Keratinocyte (primary cell): ENCODE measurements at regions not wholly inside any gene's neighbourhood (a gene's known extent, or its start where the extent isn't known, plus 50 kb on each side); places are given as distances from the start of the nearest gene placed in this dataset.
"Not testable (repeated sequence)": the region's sequence is repeated elsewhere in the genome, so short reads cannot be mapped to it uniquely, and the experiment has no call there.

Source experiments
- DNase-seq: peaks from one replicate; pipeline ENCODE4 v3.0.0-alpha.2; 2011; ENCODE audit warnings: low read depth, missing footprints, low spot score
- FAIRE-seq: peaks from 2 replicates; lab custom pipeline; 2011; peaks lifted over from hg19 to GRCh38; lab: Jason Lieb, UNC
- H2AFZ ChIP-seq: 2 replicates; pipeline ENCODE4 v1.6.0; 2012; ENCODE audit warnings: low read length, control low read depth, inconsistent platforms; ENCODE audit not compliant: control insufficient read depth
- H3K27ac ChIP-seq: 2 replicates; pipeline ENCODE4 v1.5.1; 2011; ENCODE audit warnings: low read length; ENCODE audit not compliant: control insufficient read depth, insufficient read depth
- H3K27me3 ChIP-seq: 3 replicates; pipeline ENCODE4 v1.6.0; 2011; ENCODE audit warnings: low read length; ENCODE audit not compliant: control insufficient read depth, insufficient read depth; ENCODE audit errors: extremely low read depth
- H3K36me3 ChIP-seq, 2 experiments: 2 replicates in 1 of 2; 3 replicates in 1 of 2; pipeline ENCODE4 v1.5.1; 2011; ENCODE audit warnings: low read length in 2 of 2, mild to moderate bottlenecking in 1 of 2; ENCODE audit not compliant: control insufficient read depth in 2 of 2, insufficient read depth in 2 of 2; ENCODE audit errors: extremely low read depth in 1 of 2
- H3K4me1 ChIP-seq: 3 replicates; pipeline ENCODE4 v1.5.1; 2011; ENCODE audit warnings: low read length; ENCODE audit not compliant: control insufficient read depth, insufficient read depth; ENCODE audit errors: extremely low read depth
- H3K4me2 ChIP-seq: 3 replicates; pipeline ENCODE4 v1.6.0; 2011; ENCODE audit warnings: low read depth, low read length; ENCODE audit not compliant: control insufficient read depth, insufficient read depth; ENCODE audit errors: extremely low read depth
- H3K4me3 ChIP-seq, 3 experiments: fragments of 200-600 bp in 1 of 3; sonication (generic) in 1 of 3; 2 replicates in 2 of 3; 3 replicates in 1 of 3; pipeline ENCODE4 v1.5.1; 2011 to 2016; ENCODE audit warnings: low read length in 3 of 3, mild to moderate bottlenecking in 3 of 3, control low read depth in 2 of 3, inconsistent platforms in 1 of 3, low read depth in 1 of 3, mixed read lengths in 1 of 3, mixed run types in 1 of 3, moderate library complexity in 1 of 3; ENCODE audit not compliant: control insufficient read depth in 2 of 3, insufficient read depth in 2 of 3; ENCODE audit errors: extremely low read depth in 1 of 3
- H3K79me2 ChIP-seq: 2 replicates; pipeline ENCODE4 v1.6.0; 2012; ENCODE audit warnings: low read length; ENCODE audit not compliant: control insufficient read depth, insufficient read depth
- H3K9ac ChIP-seq: 3 replicates; pipeline ENCODE4 v1.6.0; 2011; ENCODE audit warnings: low read length; ENCODE audit not compliant: control insufficient read depth, insufficient read depth; ENCODE audit errors: extremely low read depth
- H3K9me1 ChIP-seq: 3 replicates; pipeline ENCODE4 v1.6.0; 2011; ENCODE audit warnings: low read length; ENCODE audit not compliant: control insufficient read depth, insufficient read depth; ENCODE audit errors: extremely low read depth
- H3K9me3 ChIP-seq: 2 replicates; pipeline ENCODE4 v1.5.1; 2012; ENCODE audit warnings: low read depth, low read length; ENCODE audit not compliant: control insufficient read depth
- H4K20me1 ChIP-seq: 3 replicates; pipeline ENCODE4 v1.6.0; 2011; ENCODE audit warnings: low read length; ENCODE audit not compliant: control insufficient read depth, insufficient read depth; ENCODE audit errors: extremely low read depth
- CTCF ChIP-seq, 3 experiments: IDR thresholded peaks in 1 of 3; conservative IDR thresholded peaks in 1 of 3; optimal IDR thresholded peaks in 1 of 3; 2 replicates in 2 of 3; 3 replicates in 1 of 3; pipeline versions ENCODE3 to v1.5.1; 2011; ENCODE audit warnings: low read length in 3 of 3, mild to moderate bottlenecking in 3 of 3, moderate library complexity in 2 of 3, control low read depth in 1 of 3, inconsistent platforms in 1 of 3; ENCODE audit not compliant: insufficient read depth in 2 of 3; ENCODE audit errors: extremely low read depth in 1 of 3
- EZH2 ChIP-seq: IDR thresholded peaks from one replicate; pipeline ENCODE4 v1.6.1; 2012; ENCODE audit warnings: inconsistent platforms, mild to moderate bottlenecking, low read length, moderate library complexity
- dilution Hi-C: fragments of 300-500 bp; cut with MboI; formaldehyde crosslinking; loops from one replicate; pipeline ENCODE4 v1.7.0; 2020; ENCODE audit warnings: low sequenced_read_pairs; ENCODE audit not compliant: extremely low pct_ligation_motif_present

- H3K4me2 ChIP-seq: no peak overlapping the region
- no peak overlapping the region for H2AFZ ChIP-seq
- dilution Hi-C loops: no loop called here
- FAIRE-seq (no peak), DNase-seq (no peak)
- no peaks in the 10 kb centered on the region for H3K27me3 ChIP-seq
- no peaks in the 10 kb centered on the region for H4K20me1 ChIP-seq
- H3K79me2 ChIP-seq: no peaks in the 10 kb centered on the region
- TF ChIP-seq EZH2: no peak
- no peak for TF ChIP-seq CTCF (optimal IDR thresholded peaks at IDR 0.05 in 1 of 3, IDR thresholded peaks at IDR 0.05 in 1 of 3, conservative IDR thresholded peaks at IDR 0.05 in 1 of 3; ENCODE audit: extremely low read depth in 1 of 3, insufficient read depth in 2 of 3, low read length in 3 of 3)
- H3K4me1 ChIP-seq: no peaks in the 10 kb centered on the region
- H3K9ac ChIP-seq: no peak overlapping the region
- H3K9me1 ChIP-seq: no peaks in the 10 kb centered on the region
- H3K9me3 ChIP-seq: peaks cover 1% of the 10 kb centered on the region
- no peaks in the 10 kb centered on the region for H3K36me3 ChIP-seq
- H3K27ac ChIP-seq: no peak overlapping the region
- H3K4me3 ChIP-seq: no peak overlapping the region
Measured at GRCh38 chr3:4250064-4250463, 53.1 kb upstream of the SETMAR start.

- no peak for FAIRE-seq
- Histone ChIP-seq H3K4me1 (no peaks in the 10 kb centered on the region), H3K27ac (no peak overlapping the region), H3K9me3 (peaks cover 1% of the 10 kb centered on the region), H3K9me1 (no peaks in the 10 kb centered on the region), H3K4me2 (no peak overlapping the region), H3K9ac (no peak overlapping the region), H3K4me3 (no peak overlapping the region), H3K79me2 (no peaks in the 10 kb centered on the region), H3K36me3 (no peaks in the 10 kb centered on the region), H2AFZ (no peak overlapping the region), H3K27me3 (no peaks in the 10 kb centered on the region), H4K20me1 (no peaks in the 10 kb centered on the region)
- DNase-seq: no peak
- dilution Hi-C loops: no loop called here
- no peak for TF ChIP-seq CTCF (optimal IDR thresholded peaks at IDR 0.05 in 1 of 3, IDR thresholded peaks at IDR 0.05 in 1 of 3, conservative IDR thresholded peaks at IDR 0.05 in 1 of 3; ENCODE audit: extremely low read depth in 1 of 3, insufficient read depth in 2 of 3, low read length in 3 of 3)
- TF ChIP-seq EZH2: no peak
Measured at GRCh38 chr3:4251412-4251811, 51.8 kb upstream of the SETMAR start.

GRCh38 chr3:4253072-4253832 lies 49.9 kb upstream of the SETMAR start:
- H3K4me2 ChIP-seq, H2AFZ ChIP-seq, H3K9me3 ChIP-seq, H3K79me2 ChIP-seq, H3K9me1 ChIP-seq, DNase-seq, H3K27me3 ChIP-seq, H3K27ac ChIP-seq, H3K36me3 ChIP-seq, H4K20me1 ChIP-seq, H3K4me3 ChIP-seq, FAIRE-seq, dilution Hi-C loops, H3K4me1 ChIP-seq, H3K9ac ChIP-seq: not testable (repeated sequence)
